ENCODE measurements at regions not wholly inside any gene's neighbourhood (a gene's known extent, or its start where the extent isn't known, plus 50 kb on each side); places are given as distances from the start of the nearest gene placed in this dataset.
"Not testable (repeated sequence)": the region's sequence is repeated elsewhere in the genome, so short reads cannot be mapped to it uniquely, and the experiment has no call there.

DNA sequence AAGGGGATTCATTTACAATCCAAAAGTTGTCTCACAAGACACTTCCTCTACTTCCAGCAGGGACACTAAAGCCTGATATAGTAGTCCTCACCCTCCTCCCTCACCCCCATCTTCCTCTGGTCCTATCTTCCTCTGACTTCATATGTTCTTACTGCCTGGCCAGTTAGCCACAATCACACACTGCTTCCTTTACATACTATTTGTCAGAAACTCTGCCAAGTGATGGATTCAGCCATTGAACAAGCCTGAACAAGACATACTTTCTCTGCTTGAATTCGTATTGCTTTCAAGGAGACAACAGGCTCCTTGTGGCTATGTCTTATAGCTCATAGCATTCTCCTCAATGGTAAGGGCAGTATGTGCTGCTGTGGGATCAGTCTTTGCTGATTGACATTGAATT is 672.2 kb downstream of the BCL11A start:
- no peak for DNase-seq (ENCODE audit: low read depth in 3 of 3)

DNA sequence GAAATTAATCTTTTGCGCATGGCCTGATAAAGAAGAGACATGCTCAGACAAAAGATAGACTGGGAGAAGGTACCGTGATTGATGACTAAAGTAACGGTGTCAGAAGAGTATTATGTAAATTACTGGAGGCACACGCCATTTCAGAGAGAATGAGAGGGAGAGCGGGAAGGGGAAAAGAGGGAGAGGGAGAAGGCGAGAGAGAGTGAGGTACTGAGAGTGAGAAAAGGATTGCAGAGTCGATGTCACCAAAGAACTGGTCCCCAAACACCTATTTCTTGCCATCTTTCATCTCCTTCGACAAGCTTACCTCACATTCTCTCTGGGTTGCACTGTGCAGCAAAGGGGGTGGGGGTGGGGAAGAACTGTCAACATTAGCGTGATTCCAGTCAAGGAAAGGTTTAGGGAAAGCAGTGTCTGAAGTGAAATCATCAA is 673.7 kb downstream of the BCL11A start:
- no peak for DNase-seq (ENCODE audit: low read depth in 3 of 3)

DNA sequence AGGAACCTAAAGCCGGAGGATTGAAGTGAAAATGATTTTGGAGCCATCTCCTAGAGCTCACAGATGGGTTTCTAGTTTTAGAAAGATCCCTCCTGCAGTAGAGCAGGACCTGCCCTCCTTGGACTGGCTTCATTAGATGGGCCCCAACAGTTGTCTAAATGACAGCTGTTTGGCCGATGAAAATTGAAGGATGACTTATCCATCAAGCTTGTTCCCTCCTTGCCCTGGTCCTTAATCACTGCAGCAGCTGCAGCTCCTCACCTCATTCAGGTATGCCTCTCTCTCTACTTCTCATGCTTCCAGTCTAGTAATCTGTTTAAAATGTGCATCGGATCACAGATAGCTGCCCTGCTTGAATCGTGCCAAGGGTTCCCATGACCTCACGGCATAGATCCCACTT is 677.6 kb downstream of the BCL11A start:
- no peak for DNase-seq (ENCODE audit: low read depth in 3 of 3)

DNA sequence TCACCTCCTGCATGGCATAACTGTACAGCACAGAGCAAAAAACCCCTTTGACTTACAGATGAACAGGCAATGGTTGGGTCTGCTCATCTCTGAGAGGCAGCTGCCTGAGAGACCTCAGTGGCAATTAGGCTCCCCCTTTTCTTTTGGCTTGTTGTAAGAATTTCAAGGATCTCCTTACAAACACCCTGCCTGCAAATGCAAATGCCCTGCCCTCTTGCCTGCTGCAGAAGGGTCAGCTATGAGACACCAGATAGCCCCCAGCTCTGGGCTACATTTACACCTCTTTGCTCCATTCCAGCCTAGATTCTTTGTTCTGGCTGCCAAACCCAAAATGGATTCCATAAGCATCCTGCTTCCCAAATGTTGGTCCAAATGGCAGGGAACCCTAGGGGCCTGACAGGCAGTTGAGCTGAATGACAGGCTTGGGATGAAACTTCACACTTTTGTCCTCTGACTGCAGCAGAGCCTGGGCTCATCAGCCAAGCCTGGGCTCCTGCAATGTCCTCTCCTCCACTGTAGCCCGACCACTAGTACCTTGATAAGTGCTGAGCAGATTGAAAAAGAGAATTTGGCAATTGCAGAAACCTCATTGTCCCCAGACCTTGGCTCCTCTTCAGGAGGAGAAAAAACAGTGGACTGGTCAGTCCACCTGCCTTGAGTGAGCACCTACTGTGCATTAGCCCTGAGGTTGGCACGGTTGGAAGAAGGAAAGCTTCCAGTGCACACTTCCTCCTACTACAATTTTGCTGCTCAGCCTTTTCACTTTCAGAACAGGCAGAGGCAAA is 678.3 kb downstream of the BCL11A start:
- DNase-seq (ENCODE audit: low read depth in 3 of 3), result no peak

DNA sequence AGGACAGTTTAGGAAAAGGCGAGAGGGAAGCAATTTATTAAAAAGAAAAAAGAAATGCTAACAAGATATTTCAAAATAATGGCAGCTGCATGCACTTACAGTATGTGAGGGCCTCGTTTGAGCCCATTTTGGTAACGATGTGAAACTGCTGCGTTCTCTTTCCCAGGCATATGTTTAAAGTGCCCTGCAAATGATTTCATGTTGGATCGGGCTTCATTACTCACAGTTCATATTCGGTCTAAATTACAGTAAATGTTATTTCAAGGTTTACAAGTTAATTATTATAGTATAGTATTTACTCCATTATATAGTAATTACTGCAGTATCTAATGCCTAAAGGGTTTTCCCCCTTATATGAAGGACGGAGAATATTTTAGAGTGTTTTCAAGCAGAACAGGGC is 679.1 kb downstream of the BCL11A start:
- no peak for DNase-seq (ENCODE audit: low read depth in 3 of 3)

DNA sequence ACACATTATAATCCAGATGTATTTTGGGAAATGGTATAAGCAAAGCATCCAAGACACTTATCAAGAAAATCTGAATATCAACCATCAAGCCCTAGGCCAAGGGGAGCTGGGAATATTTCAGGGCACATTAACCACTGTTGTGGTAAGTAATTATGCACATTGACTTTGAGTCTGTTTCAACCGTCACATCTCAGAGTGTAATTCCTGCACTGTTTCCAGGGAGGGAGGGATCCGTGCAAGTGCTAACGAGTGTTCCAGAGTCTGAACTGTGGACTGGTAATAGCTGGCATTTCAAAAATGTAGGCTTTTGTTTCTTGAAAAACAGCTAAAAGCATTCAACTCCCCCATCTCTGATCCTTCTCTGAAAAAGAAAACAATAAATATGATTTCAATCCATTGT is 681.6 kb downstream of the BCL11A start:
- no peak for DNase-seq (ENCODE audit: low read depth in 3 of 3)

DNA sequence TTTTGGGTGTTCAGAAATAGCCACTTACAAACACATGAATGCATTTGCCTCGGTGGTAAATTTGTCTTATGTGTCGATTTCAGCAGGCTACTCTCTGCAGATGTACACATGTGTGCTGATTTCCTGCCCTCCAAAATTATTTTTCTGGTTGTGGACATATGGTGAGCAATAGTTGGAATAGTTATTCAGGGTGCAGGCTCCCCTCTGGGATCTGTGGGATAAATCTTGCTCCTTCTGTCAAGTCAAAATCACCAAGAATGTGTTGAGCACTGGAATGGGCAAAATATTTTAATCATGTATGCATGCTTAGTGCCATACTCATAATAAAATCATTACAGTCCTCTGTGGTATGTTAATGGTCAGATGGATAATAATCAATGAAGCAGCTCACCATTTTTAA is 684.5 kb downstream of the BCL11A start:
- DNase-seq (ENCODE audit: low read depth in 3 of 3), result no peak

DNA sequence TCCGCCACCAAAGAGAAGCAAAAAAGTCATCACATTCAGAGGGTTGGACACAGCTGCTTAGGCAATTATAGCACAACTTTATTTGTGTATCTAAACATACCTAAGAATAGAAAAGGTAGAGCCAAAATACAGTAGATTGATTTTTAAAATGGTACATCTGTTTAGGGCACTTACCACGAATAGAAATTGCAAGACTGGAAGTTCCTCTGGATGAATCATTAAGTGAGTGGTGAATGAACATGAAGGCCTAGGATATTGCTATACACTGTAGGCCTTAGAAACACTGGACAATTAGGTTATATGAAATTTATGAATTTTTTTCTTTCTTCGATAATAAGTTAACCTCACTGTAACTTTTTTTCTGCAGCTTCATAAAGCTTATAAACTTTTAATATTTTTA is 687.0 kb downstream of the BCL11A start:
- DNase-seq (ENCODE audit: low read depth in 3 of 3), result no peak

DNA sequence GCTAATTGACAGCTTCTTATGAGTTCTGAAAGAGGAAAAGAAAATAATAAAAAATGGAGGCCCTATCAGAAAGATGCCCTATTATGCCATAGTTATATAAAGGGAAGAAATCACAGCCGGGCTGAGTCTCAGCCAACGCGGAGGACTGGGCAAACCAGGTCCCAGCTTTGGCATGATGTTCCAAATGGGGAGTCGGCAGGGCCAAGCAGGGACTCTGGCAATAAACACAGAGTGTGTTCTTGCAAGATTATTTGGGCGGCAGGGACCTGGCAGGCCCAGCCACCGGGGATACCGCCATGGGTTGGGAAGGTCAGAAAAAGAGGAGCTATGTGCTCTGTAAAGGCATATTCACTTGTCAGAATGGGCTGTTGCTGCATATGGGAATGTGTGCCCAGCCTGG is 694.9 kb downstream of the BCL11A start:
- DNase-seq (ENCODE audit: low read depth in 3 of 3), result no peak

DNA sequence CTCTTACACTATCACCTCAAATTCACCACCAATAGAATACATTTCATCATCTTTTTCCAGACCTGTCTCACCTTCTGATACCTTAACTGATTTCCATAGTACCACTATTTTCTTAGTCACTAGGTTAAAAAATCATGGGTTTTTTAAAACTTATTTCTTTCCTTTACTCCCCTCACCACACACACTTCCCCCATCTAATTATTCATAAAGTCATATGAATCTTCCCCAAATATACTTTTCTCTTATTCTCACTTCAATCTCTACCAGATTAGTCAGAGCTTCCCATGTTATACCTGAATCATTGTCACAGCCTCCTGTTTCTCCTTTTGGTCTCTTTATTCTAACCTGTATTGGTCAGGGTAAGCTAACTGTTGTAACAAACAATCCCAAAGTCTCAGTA is 696.3 kb downstream of the BCL11A start:
- DNase-seq (ENCODE audit: low read depth in 3 of 3), result no peak

DNA sequence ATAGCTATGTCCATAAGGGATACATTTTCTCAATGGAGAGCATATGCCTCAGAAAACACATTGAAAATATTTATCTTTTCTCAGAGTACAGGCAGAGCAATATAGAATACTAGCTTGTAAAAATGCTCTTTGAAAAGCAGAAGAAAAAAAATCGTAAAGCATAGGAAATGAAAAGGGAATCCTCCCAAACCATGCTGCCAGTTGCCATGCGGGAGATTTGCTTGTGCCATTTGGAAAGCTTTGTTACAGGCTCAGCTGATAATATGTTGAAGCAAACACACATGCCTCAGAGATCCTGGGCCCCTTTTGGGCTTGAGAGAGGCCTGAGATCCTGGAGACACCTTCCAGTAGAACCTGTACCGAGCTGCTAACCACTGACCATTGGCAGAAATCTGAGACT is 697.1 kb downstream of the BCL11A start:
- no peak for DNase-seq (ENCODE audit: low read depth in 3 of 3)

DNA sequence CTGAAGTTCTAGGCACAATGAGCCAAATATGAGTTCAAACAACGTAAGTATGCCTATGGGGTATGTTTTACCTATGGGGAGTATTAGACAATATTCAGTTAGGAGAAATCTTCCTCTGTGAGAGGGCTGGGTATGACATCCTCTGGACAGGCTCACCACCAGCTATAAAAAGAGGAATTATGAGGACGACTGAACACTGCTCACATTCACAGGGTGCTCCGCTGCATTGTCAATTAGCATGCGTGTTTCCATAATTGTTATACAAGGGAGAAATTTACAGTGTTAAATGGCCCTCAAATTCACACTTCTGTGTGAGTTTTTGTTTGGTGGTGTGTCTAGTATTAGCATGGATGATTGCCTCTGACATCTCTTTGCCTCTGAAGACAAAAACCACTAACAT is 700.4 kb downstream of the BCL11A start:
- no peak for DNase-seq (ENCODE audit: low read depth in 3 of 3)

DNA sequence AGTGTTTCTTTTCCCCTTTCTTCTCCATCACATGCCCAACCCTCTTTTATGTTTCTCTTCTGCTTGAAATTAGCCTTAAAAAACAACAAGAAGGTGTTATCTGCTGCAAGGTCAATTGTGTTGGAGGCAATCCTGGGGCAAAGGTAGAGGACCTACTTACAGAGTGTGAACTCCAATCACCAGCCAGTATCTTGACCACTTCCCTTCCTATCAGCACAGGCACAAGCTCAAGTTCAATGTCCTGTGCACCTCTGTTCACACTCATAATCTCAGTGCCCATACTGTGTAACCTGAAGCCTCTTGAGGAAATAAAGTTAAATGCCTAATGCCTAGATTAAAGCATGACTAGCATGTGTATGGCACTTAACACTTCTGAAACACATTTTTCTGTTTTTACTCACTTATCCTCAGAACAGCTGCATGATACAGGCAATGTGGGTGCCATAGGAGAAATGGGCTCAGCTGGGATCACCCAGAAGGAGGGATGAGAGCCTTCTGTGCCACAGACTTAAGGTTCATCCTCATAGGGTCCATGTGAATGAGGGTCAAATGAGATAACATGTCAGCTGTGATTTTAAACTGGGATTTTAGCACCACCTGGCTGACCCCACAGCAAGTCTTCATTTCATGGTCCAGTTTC is 701.5 kb downstream of the BCL11A start:
- no peak for DNase-seq (ENCODE audit: low read depth in 3 of 3)

DNA sequence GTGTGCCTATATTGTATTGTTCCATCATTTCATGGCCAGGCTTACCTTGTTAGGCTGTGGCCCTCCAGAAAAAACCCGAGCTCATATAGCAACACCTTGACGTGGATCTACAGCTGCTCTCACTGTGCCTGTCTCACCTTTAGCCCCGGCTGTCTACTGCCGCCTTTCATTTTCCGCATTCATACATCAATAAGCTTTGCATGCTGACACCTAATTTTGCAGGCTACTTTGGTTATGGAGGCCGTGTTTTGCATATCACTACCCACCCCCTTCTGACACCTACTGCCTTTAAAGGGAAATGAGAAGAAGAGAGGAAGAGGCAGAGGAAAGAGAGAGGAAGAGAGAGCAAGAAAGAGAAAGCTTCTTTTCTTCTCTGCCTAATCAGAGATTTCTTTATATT is 702.9 kb downstream of the BCL11A start:
- DNase-seq (ENCODE audit: low read depth in 3 of 3), result no peak

DNA sequence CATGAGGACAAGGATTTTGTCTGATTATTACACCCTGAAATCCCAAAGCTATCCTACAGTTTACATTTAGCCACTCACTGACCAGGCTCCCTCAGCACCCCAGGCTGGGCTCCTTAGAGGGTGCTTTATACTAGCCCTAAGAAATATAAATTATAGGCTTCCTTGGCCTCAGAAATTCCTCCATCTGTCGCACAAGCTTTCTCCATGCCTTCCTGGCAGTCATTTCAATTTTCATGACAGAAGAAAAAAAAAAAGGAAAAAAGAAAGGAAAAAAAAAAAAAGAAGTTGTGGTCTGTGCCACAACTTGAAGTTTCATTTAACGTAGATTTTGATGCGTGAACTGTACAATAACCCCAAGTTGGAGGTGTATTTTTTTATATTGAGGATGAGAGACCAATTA is 719.5 kb downstream of the BCL11A start:
- DNase-seq (ENCODE audit: low read depth in 3 of 3), result no peak

DNA sequence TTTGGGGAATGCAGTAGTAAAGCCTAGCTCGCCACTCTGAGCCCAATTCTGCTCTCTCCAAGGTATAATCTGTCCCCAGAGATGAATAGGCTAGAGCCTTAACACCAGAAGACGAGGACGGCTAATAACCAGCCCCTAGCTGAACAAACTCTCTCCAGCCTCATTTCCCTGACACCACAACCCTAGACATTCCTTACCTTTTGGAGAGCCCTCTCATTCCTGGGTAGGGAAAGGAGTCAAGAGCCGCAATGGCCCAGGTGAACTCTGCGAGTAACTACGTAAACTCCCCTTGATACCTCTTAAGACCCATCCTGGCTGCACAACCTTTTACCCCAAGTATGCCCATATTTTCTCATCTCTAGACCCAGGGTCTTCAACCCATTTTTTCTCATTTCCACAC is 722.9 kb downstream of the BCL11A start:
- DNase-seq (ENCODE audit: low read depth in 3 of 3), result no peak

DNA sequence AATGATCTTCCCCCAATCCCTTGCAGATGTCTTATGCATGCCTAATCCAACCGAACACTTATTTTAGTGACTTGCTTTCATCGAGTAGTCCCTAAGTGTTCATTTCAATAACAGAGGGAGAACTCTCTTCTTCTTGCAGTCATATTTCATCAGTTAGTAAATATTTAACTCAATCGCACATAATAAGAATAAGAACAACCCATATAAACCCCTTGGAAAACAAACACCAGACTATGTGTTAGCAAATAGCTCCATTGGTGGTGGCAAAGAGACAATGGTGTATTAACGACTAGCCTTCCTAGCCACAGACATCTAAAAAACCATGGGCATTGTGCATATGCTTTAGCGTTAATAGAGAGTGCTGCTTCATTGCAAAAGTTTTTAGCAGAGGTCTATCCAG is 725.8 kb downstream of the BCL11A start:
- DNase-seq (ENCODE audit: low read depth in 3 of 3), result no peak

DNA sequence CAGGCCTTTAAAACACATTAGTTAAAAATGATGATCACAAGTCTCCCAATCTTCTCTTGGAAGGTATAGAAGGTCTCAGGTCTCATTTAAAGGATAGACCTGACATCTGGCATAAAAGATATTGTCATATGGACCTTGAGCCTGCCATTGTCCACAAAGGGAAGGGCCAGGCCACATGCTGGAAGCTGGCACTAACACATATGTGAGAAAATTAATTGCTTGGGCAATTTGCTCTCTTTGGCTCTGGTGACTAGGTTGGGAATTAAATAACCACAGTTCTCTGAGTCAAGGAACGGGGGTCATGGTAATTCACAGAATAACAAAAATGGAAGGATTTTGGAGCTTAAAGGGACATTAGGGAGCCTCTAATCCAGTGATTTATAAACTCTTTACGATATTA is 727.3 kb downstream of the BCL11A start:
- no peak for DNase-seq (ENCODE audit: low read depth in 3 of 3)

DNA sequence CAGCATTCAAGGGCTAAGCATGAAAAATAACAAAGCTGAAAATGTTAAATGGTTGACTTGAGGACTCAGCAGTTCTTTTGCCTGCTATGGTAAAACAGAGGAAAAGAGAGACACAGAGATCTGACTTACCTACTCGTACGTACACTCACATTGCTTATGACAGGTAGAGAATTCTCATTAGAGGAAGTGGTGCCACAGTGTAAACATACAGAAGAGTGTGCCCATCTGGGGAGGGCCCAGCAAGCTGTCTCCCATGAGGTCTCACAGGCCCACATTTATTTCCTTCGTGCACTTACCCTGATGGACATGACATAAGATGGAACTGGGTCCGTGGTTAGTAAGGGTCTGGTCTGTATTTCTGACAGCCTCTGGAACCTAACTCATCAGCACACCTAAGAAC is 729.1 kb downstream of the BCL11A start:
- no peak for DNase-seq (ENCODE audit: low read depth in 3 of 3)

DNA sequence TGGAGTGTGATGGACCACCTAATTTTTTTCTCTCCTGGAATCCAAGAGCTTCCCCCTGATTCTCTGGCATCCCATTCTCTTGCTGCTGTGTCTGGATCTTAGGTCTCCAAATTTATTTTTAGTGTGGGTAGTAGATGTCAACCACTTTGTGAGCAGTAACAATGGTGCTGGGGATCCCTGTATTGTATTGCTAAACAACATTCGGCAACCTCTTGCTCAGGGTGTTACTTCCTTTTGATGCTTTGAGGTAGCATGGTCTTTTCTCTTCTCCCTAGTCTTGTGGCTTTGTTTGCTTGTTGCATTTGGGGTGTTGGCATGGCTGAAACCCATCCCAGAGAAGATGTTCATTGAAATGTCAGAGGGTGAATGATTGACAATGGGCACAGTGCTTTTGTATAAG is 737.4 kb downstream of the BCL11A start:
- DNase-seq (ENCODE audit: low read depth in 3 of 3), result no peak

DNA sequence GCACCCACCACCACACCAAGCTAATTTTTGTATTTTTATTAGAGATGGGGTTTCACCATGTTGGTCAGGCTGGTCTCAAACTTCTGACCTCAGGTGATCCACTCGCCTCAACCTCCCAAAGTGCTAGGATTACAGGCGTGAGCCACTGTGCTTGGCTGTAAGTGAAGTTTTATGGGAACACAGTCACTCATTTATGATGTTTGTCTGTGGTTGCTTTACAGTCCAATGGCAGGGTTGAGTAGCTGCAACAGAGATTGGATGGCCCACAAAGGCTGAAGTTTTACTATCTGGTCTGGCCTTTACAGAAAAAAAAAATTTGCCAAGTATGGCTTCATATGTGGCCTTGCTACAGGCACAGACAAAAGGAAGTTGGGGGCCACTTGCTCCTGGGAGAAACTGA is 743.2 kb downstream of the BCL11A start:
- not testable (repeated sequence) for DNase-seq (ENCODE audit: low read depth in 3 of 3)

DNA sequence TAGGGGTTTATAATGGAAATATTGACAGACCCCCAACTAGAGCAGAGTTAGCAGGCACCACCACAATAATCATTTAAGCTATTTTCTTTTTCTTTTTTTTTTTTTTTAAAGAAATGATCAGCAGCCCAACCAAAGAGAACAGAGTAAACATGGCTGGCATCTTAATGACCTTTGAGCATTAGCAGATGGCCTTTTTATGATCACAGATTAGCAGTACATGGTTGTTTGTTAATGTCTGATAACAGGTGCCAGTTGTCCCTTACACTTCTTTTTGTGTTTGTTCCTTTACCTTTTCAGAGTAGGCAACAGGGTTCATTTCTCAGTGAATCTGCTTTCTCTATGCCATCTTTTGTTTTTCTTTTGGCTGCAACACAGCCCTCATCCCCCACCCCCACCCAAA is 747.0 kb downstream of the BCL11A start:
- DNase-seq (ENCODE audit: low read depth in 3 of 3), result no peak

DNA sequence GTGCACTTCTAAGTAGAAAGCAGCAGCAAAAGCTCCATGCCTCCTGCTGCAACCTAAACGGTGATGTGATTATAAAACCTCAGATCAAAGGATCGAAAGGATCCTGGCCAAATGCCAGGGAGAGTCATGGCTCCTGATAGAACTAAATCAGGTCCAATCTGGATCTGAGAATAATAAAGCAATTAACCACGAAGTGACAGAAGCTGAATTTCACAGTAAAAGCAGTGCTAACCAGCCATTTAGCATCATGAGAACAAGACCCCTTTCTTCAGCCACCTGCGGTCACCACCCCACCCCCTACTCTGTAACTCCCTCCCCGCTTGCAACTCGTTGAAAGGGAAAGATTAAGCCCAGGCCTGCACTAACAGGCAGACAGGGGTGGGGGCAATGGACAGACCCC is 748.7 kb downstream of the BCL11A start:
- DNase-seq (ENCODE audit: low read depth in 3 of 3), result no peak

DNA sequence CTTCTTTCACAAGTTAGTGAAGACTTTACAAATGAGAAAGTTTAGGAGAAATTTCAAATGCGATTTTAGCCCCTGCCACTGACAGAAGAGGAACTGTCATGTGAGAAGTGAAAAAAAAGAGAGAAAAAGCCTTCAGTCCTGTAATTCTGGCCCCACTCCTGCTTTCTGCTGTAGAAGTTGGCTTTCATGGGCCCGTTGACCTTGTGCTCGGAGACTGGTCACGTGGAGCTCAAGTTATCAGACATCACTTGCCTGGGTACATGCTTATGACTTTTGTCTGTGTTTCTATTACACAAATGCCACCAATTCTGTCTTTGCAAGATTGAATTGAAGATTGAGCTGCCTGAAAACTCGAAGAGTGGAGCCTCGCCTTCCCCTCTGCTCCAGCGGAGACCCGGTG is 749.9 kb downstream of the BCL11A start:
- no peak for DNase-seq (ENCODE audit: low read depth in 3 of 3)

All from stimulated activated CD4-positive, alpha-beta T cell treated with anti-CD3 and anti-CD28 coated beads, TNF-alpha, amount 100 ng/mL, for 4 hours (primary cell).